MM.1S (cell line): ENCODE measurements at regions not wholly inside any gene's neighbourhood (a gene's known extent, or its start where the extent isn't known, plus 50 kb on each side); places are given as distances from the start of the nearest gene placed in this dataset.

ENCODE experiments used
- DNase-seq: peaks from one replicate; pipeline ENCODE4 v3.0.0-alpha.2; 2015
- H2AFZ ChIP-seq: fragments of 300-600 bp; sonication (generic); 2 replicates; pipeline ENCODE4 v1.6.0; 2016; ENCODE audit warnings: antibody characterized with exemption, low read length
- H3F3A ChIP-seq: fragments of 300-600 bp; sonication (generic); 2 replicates; pipeline ENCODE4 v1.6.1; 2016; ENCODE audit warnings: mild to moderate bottlenecking, antibody characterized with exemption, low read length, moderate library complexity, mixed read lengths; ENCODE audit not compliant: insufficient read depth
- H3K27ac ChIP-seq: fragments of 300-600 bp; sonication (generic); 2 replicates; pipeline ENCODE4 v1.5.1; 2016; ENCODE audit warnings: mild to moderate bottlenecking, low read length
- H3K27me3 ChIP-seq: fragments of 300-600 bp; sonication (generic); replicated peaks from 2 replicates; pipeline ENCODE4 v1.6.0; 2016; ENCODE audit warnings: low read length; ENCODE audit not compliant: insufficient read depth
- H3K36me3 ChIP-seq: fragments of 300-600 bp; sonication (generic); replicated peaks from 2 replicates; pipeline ENCODE4 v1.6.1; 2016; ENCODE audit warnings: mild to moderate bottlenecking, low read length, mixed read lengths; ENCODE audit not compliant: insufficient read depth
- H3K4me1 ChIP-seq: fragments of 300-600 bp; sonication (generic); 2 replicates; pipeline ENCODE4 v1.6.1; 2016; ENCODE audit warnings: low read length, mixed read lengths
- H3K4me2 ChIP-seq: fragments of 300-600 bp; sonication (generic); 2 replicates; pipeline ENCODE4 v1.6.0; 2016; ENCODE audit warnings: low read depth, low read length
- H3K4me3 ChIP-seq: fragments of 300-600 bp; sonication (generic); 2 replicates; pipeline ENCODE4 v1.5.1; 2016; ENCODE audit warnings: low read length, mixed read lengths
- H3K79me2 ChIP-seq: fragments of 300-600 bp; sonication (generic); 2 replicates; pipeline ENCODE4 v1.6.1; 2016; ENCODE audit warnings: mixed run types, low read length, mixed read lengths
- H3K9ac ChIP-seq: fragments of 300-600 bp; sonication (generic); 2 replicates; pipeline ENCODE4 v1.6.1; 2016; ENCODE audit warnings: low read length, mixed read lengths
- H3K9me2 ChIP-seq: fragments of 300-600 bp; sonication (generic); replicated peaks from 2 replicates; pipeline ENCODE4 v1.6.1; 2016; ENCODE audit warnings: mild to moderate bottlenecking, low read length, mixed read lengths; ENCODE audit not compliant: insufficient read depth
- H3K9me3 ChIP-seq: fragments of 300-600 bp; sonication (generic); replicated peaks from 2 replicates; pipeline ENCODE4 v1.6.1; 2016; ENCODE audit warnings: mild to moderate bottlenecking, low read length, mixed read lengths; ENCODE audit not compliant: insufficient read depth
- H4K20me1 ChIP-seq: fragments of 300-600 bp; sonication (generic); 2 replicates; pipeline ENCODE4 v1.6.1; 2016; ENCODE audit warnings: mild to moderate bottlenecking, low read length, moderate library complexity, mixed read lengths; ENCODE audit not compliant: insufficient read depth
- EZH2 ChIP-seq: fragments of 300-600 bp; sonication (generic); optimal IDR thresholded peaks from 2 replicates; pipeline ENCODE3; 2017; ENCODE audit warnings: low read depth, mild to moderate bottlenecking, antibody characterized with exemption, low read length, mixed read lengths
- EZH2phosphoT487 ChIP-seq: fragments of 300-600 bp; sonication (generic); IDR thresholded peaks from 2 replicates; pipeline ENCODE4 v1.6.1; 2018; ENCODE audit warnings: antibody characterized with exemption, low read length
- TF ChIP-seq, protein P1 (sequence below): fragments of 300-600 bp; sonication (generic); IDR thresholded peaks from 2 replicates; pipeline ENCODE4 v1.5.1; 2016; ENCODE audit warnings: antibody characterized with exemption, low read length, mixed read lengths

DNA sequence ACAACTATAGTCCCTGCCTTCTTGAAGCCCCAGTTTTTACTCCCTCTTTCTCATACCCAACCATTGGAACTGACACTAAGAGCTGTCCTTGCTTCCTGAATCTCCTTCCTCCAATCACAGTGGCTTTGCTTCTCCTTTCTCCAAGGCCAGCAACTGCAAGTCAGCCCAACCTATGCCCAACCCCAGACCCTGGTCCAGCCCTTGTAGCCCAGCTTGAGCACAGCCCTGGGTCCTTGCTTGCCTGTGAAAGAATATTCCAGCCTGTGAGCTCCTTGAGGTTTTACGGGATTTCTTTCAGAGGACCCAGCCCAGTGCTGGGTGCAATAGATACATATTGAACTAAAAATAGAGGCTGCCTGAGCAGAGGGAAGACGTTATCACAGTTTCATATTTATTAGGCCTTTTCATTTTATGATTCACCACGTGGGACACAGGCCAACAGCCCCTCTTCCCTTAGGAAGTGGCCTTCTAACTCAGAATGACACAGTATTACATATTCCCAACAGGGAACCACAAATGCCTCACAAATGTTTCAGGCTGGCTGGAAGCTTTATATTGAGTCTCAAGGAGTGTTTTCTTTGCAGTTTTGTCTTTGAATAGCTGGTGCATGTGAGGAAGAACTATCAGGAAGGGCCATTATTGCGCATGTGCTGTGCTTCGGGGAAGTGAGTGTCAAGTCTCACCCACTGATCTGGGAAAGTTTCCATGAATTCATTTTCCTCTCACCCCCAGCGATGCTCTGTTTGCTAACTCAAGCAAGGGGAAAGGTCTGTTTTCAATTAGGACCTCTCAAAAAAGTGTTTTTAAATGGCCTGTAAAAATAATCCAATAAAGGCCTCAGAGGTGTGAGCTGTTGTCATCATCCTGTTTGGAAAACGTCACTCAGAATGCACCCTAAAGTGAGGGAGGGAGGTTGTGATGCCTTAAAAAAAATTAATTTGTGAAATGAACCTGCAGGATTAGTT lies 92.3 kb upstream of the NFIA start:
- H3K36me3 ChIP-seq = no peaks in the 10 kb centered on the region
- no peaks in the 10 kb centered on the region for H3K9me3 ChIP-seq
- H3F3A ChIP-seq = no peaks in the 10 kb centered on the region
- no peaks in the 10 kb centered on the region for H3K79me2 ChIP-seq
- no peaks in the 10 kb centered on the region for H3K9me2 ChIP-seq
- no peak overlapping the region for H3K4me3 ChIP-seq
- no peak for TF ChIP-seq EZH2phosphoT487
- TF ChIP-seq, protein P1, sequence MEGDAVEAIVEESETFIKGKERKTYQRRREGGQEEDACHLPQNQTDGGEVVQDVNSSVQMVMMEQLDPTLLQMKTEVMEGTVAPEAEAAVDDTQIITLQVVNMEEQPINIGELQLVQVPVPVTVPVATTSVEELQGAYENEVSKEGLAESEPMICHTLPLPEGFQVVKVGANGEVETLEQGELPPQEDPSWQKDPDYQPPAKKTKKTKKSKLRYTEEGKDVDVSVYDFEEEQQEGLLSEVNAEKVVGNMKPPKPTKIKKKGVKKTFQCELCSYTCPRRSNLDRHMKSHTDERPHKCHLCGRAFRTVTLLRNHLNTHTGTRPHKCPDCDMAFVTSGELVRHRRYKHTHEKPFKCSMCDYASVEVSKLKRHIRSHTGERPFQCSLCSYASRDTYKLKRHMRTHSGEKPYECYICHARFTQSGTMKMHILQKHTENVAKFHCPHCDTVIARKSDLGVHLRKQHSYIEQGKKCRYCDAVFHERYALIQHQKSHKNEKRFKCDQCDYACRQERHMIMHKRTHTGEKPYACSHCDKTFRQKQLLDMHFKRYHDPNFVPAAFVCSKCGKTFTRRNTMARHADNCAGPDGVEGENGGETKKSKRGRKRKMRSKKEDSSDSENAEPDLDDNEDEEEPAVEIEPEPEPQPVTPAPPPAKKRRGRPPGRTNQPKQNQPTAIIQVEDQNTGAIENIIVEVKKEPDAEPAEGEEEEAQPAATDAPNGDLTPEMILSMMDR = no peak
- no peak for TF ChIP-seq EZH2
- no peaks in the 10 kb centered on the region for H3K4me1 ChIP-seq
- H4K20me1 ChIP-seq = no peaks in the 10 kb centered on the region
- H2AFZ ChIP-seq = no peak overlapping the region
- no peaks in the 10 kb centered on the region for H3K27me3 ChIP-seq
- no peak for DNase-seq
- H3K9ac ChIP-seq = no peak overlapping the region
- no peak overlapping the region for H3K27ac ChIP-seq
- no peak overlapping the region for H3K4me2 ChIP-seq

DNA sequence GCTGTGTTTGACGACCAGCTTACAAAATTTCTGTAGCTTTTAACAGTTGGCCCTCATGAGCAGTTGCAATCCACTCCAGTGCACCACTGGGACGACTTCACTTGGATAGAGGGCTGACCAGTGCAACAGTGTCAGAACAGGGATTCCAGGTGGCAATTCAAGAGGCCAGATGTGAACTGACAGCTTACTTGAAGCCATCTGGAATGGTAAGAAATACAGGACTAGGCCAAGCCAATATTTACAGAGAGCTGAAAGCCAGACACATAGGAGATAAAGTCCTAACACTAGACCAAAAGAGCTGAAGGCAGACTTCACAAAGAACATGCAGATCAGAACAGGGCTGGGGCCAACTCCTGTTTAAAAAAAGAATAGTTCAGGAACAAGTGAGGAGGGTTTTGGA lies 93.5 kb upstream of the NFIA start:
- H3K27ac ChIP-seq = no peak overlapping the region
- H3K4me3 ChIP-seq = no peak overlapping the region
- no peaks in the 10 kb centered on the region for H3K4me1 ChIP-seq
- no peaks in the 10 kb centered on the region for H4K20me1 ChIP-seq
- no peak overlapping the region for H3K4me2 ChIP-seq
- no peak overlapping the region for H3K9ac ChIP-seq
- H3K27me3 ChIP-seq = no peaks in the 10 kb centered on the region
- no peaks in the 10 kb centered on the region for H3K9me2 ChIP-seq
- no peak overlapping the region for H2AFZ ChIP-seq
- H3F3A ChIP-seq = no peaks in the 10 kb centered on the region
- H3K36me3 ChIP-seq = no peaks in the 10 kb centered on the region
- no peak for DNase-seq
- TF ChIP-seq EZH2 = no peak
- no peak for TF ChIP-seq EZH2phosphoT487
- TF ChIP-seq, protein P1 = no peak
- H3K9me3 ChIP-seq = no peaks in the 10 kb centered on the region
- H3K79me2 ChIP-seq = no peaks in the 10 kb centered on the region

- H3K9ac ChIP-seq = no peak overlapping the region
- TF ChIP-seq EZH2phosphoT487 = no peak
- TF ChIP-seq, protein P1 = no peak
- no peak for TF ChIP-seq EZH2
- no peaks in the 10 kb centered on the region for H3K4me1 ChIP-seq
- H3K4me2 ChIP-seq = no peak overlapping the region
- H3K27me3 ChIP-seq = no peaks in the 10 kb centered on the region
- H3F3A ChIP-seq = no peaks in the 10 kb centered on the region
- no peaks in the 10 kb centered on the region for H3K79me2 ChIP-seq
- H3K36me3 ChIP-seq = no peaks in the 10 kb centered on the region
- no peaks in the 10 kb centered on the region for H3K9me2 ChIP-seq
- H2AFZ ChIP-seq = no peak overlapping the region
- no peak overlapping the region for H3K27ac ChIP-seq
- no peaks in the 10 kb centered on the region for H4K20me1 ChIP-seq
- no peaks in the 10 kb centered on the region for H3K9me3 ChIP-seq
- no peak overlapping the region for H3K4me3 ChIP-seq
- DNase-seq = no peak
These were observed 94.5 kb upstream of the NFIA start for GRCh38 chr1:60987904-60988303.
